HEK293 (cell line): ENCODE measurements at regions not wholly inside any gene's neighbourhood (a gene's known extent, or its start where the extent isn't known, plus 50 kb on each side); places are given as distances from the start of the nearest gene placed in this dataset.

Experiments used
- CTCF ChIA-PET: fragments of 350-600 bp; formaldehyde crosslinking; extraction: SDS; loops from one replicate; lab custom pipeline; 2021; ENCODE audit warnings: antibody characterized with exemption; lab: Yijun Ruan, JAX
- POLR2A ChIA-PET: fragments of 300-600 bp; formaldehyde crosslinking; extraction: SDS; loops from one replicate; lab custom pipeline; 2020; ENCODE audit warnings: antibody characterized with exemption, inconsistent platforms; lab: Yijun Ruan, JAX
- H3K27ac ChIP-seq: fragments of 200-500 bp; sonication (Bioruptor generic); 2 replicates; pipeline ENCODE4 v1.5.1; 2014; ENCODE audit warnings: low read depth, low read length, control low read depth, inconsistent platforms; ENCODE audit errors: extremely low read depth
- H3K36me3 ChIP-seq, 2 experiments: fragments of 200-500 bp in 1 of 2; sonication (Bioruptor generic) in 1 of 2; 1 replicate in 1 of 2; 2 replicates in 1 of 2; pipeline ENCODE4 v1.5.1; 2014 to 2017; ENCODE audit warnings: inconsistent platforms in 2 of 2, low read length in 2 of 2; ENCODE audit not compliant: control insufficient read depth in 2 of 2, insufficient read depth in 1 of 2
- H3K4me1 ChIP-seq: fragments of 200-500 bp; sonication (Bioruptor generic); 2 replicates; pipeline ENCODE4 v1.5.1; 2014; ENCODE audit warnings: mild to moderate bottlenecking, low read length, inconsistent platforms; ENCODE audit not compliant: control insufficient read depth, insufficient read depth
- H3K4me3 ChIP-seq: 2 replicates; pipeline ENCODE4 v1.5.1; 2011; ENCODE audit warnings: low read depth, mild to moderate bottlenecking, control low read depth, low read length, moderate library complexity
- H3K9me3 ChIP-seq: fragments of 200-500 bp; sonication (Bioruptor generic); 2 replicates; pipeline ENCODE4 v1.5.1; 2014; ENCODE audit warnings: low read depth, low read length, inconsistent platforms; ENCODE audit not compliant: control insufficient read depth, insufficient read depth
- MYNN ChIP-seq: fragments of 450-650 bp; formaldehyde crosslinking; IDR thresholded peaks from 2 replicates; pipeline ENCODE4 v1.5.1; 2016; ENCODE audit warnings: missing biosample characterization, missing genetic modification characterization, borderline replicate concordance
- PRDM6 ChIP-seq: fragments of 450-650 bp; formaldehyde crosslinking; IDR thresholded peaks from 2 replicates; pipeline ENCODE4 v1.5.1; 2017; ENCODE audit warnings: missing biosample characterization, missing genetic modification characterization
- SETDB1 ChIP-seq: IDR thresholded peaks from one replicate; pipeline ENCODE4 v1.6.1; 2017; ENCODE audit warnings: mild to moderate bottlenecking, low read length, moderate library complexity, mixed read lengths; ENCODE audit not compliant: insufficient read length
- TSHZ1 ChIP-seq: fragments of 450-650 bp; formaldehyde crosslinking; IDR thresholded peaks from 2 replicates; pipeline ENCODE4 v1.5.1; 2016; ENCODE audit warnings: missing biosample characterization, missing genetic modification characterization, borderline replicate concordance
- WT1 ChIP-seq: fragments of 450-650 bp; formaldehyde crosslinking; IDR thresholded peaks from 2 replicates; pipeline ENCODE4 v1.5.1; 2016; ENCODE audit warnings: missing biosample characterization, missing genetic modification characterization
- ZBTB21 ChIP-seq: fragments of 450-650 bp; formaldehyde crosslinking; IDR thresholded peaks from 2 replicates; pipeline ENCODE4 v1.5.1; 2017; ENCODE audit warnings: missing biosample characterization, missing genetic modification characterization
- ZBTB44 ChIP-seq: fragments of 450-650 bp; IDR thresholded peaks from 2 replicates; pipeline ENCODE4 v1.5.1; 2018; ENCODE audit warnings: missing biosample characterization, mild to moderate bottlenecking, missing genetic modification characterization
- ZBTB48 ChIP-seq: fragments of 450-650 bp; formaldehyde crosslinking; IDR thresholded peaks from 2 replicates; pipeline ENCODE4 v1.5.1; 2016; ENCODE audit warnings: missing biosample characterization, missing genetic modification characterization
- ZNF10 ChIP-seq: fragments of 450-650 bp; formaldehyde crosslinking; IDR thresholded peaks from 2 replicates; pipeline ENCODE4 v1.5.1; 2017; ENCODE audit warnings: missing biosample characterization, missing genetic modification characterization
- ZNF121 ChIP-seq: fragments of 450-650 bp; formaldehyde crosslinking; IDR thresholded peaks from 2 replicates; pipeline ENCODE4 v1.5.1; 2016; ENCODE audit warnings: missing biosample characterization, missing genetic modification characterization
- ZNF214 ChIP-seq: fragments of 450-650 bp; formaldehyde crosslinking; IDR thresholded peaks from 2 replicates; pipeline ENCODE4 v1.5.1; 2017; ENCODE audit warnings: missing biosample characterization, mild to moderate bottlenecking, missing genetic modification characterization, borderline replicate concordance
- ZNF292 ChIP-seq: fragments of 450-650 bp; formaldehyde crosslinking; IDR thresholded peaks from 2 replicates; pipeline ENCODE4 v1.5.1; 2016; ENCODE audit warnings: low read depth, missing biosample characterization, missing genetic modification characterization, borderline replicate concordance
- ZNF341 ChIP-seq: fragments of 450-650 bp; formaldehyde crosslinking; IDR thresholded peaks from 2 replicates; pipeline ENCODE4; 2016; ENCODE audit warnings: low read depth, missing biosample characterization, missing genetic modification characterization
- ZNF354C ChIP-seq: fragments of 450-650 bp; formaldehyde crosslinking; IDR thresholded peaks from 2 replicates; pipeline ENCODE4 v1.5.1; 2016; ENCODE audit warnings: missing biosample characterization, missing genetic modification characterization, low read depth, borderline replicate concordance
- ZNF391 ChIP-seq: fragments of 450-650 bp; formaldehyde crosslinking; IDR thresholded peaks from 2 replicates; pipeline ENCODE4 v1.5.1; 2016; ENCODE audit warnings: low read depth, missing biosample characterization, missing genetic modification characterization, borderline replicate concordance
- ZNF555 ChIP-seq: fragments of 450-650 bp; formaldehyde crosslinking; conservative IDR thresholded peaks from 2 replicates; pipeline ENCODE4 v1.5.1; 2017; ENCODE audit warnings: missing biosample characterization, mild to moderate bottlenecking, missing genetic modification characterization, inconsistent platforms
- ZNF621 ChIP-seq: fragments of 450-650 bp; formaldehyde crosslinking; IDR thresholded peaks from 2 replicates; pipeline ENCODE4 v1.5.1; 2017; ENCODE audit warnings: missing biosample characterization, missing genetic modification characterization
- ZNF629 ChIP-seq: fragments of 450-650 bp; formaldehyde crosslinking; IDR thresholded peaks from 2 replicates; pipeline ENCODE4 v1.5.1; 2017; ENCODE audit warnings: missing biosample characterization, missing genetic modification characterization
- ZNF76 ChIP-seq: fragments of 450-650 bp; formaldehyde crosslinking; IDR thresholded peaks from 2 replicates; pipeline ENCODE4; 2016; ENCODE audit warnings: low read depth, missing biosample characterization, missing genetic modification characterization, borderline replicate concordance
- ZNF837 ChIP-seq: fragments of 450-650 bp; formaldehyde crosslinking; IDR thresholded peaks from 2 replicates; pipeline ENCODE4 v1.5.1; 2016; ENCODE audit warnings: missing biosample characterization, missing genetic modification characterization

GRCh38 chr6:90663106-90663505, 76.2 kb upstream of the MAP3K7 start:
- Histone ChIP-seq H3K9me3 (no peaks in the 10 kb centered on the region), H3K36me3 (no peaks in the 10 kb centered on the region), H3K27ac (no peak overlapping the region), H3K4me1 (peaks cover 3% of the 10 kb centered on the region; the same call in 1 of the 2 replicates), H3K4me3 (no peak overlapping the region)
- TF ChIP-seq SETDB1 (peak; percentile 81), ZNF391 (no peak)
- POLR2A ChIA-PET: no interaction called here
- CTCF ChIA-PET: interaction anchor here (0.6 kb wide), 1 partner anchor 53 kb away, joined by 5 read pairs; no protein-coding TSS in a partner anchor

- Histone ChIP-seq H3K27ac (no peak overlapping the region), H3K4me3 (no peak overlapping the region), H3K4me1 (peaks cover 10% of the 10 kb centered on the region; the same call in 1 of the 2 replicates), H3K36me3 (no peaks in the 10 kb centered on the region), H3K9me3 (no peaks in the 10 kb centered on the region)
- CTCF ChIA-PET: no interaction called here
- TF ChIP-seq ZNF621 (tag by site-specific recombination): no peak
- no peak for TF ChIP-seq ZNF76
- TF ChIP-seq ZNF555 (tag by site-specific recombination): no peak
- no peak for TF ChIP-seq ZBTB21 (tag by site-specific recombination)
- no peak for TF ChIP-seq ZNF10 (tag by site-specific recombination)
- TF ChIP-seq ZNF214: no peak
- TF ChIP-seq ZNF292 (tag by site-specific recombination): no peak
- TF ChIP-seq TSHZ1 (tag by site-specific recombination): no peak
- no peak for TF ChIP-seq ZNF341
- TF ChIP-seq ZNF837: no peak
- TF ChIP-seq ZNF121 (tag by site-specific recombination): no peak
- TF ChIP-seq ZNF354C (tag by site-specific recombination): no peak
- no peak for TF ChIP-seq ZBTB48 (tag by site-specific recombination)
- no peak for TF ChIP-seq ZNF629 (tag by site-specific recombination)
- POLR2A ChIA-PET: no interaction called here
These were observed 74.1 kb upstream of the MAP3K7 start for GRCh38 chr6:90660931-90661330.

GRCh38 chr6:90658497-90658896, 71.6 kb upstream of the MAP3K7 start:
- CTCF ChIA-PET: no interaction called here
- Histone ChIP-seq H3K27ac (no peak overlapping the region), H3K9me3 (no peaks in the 10 kb centered on the region), H3K4me1 (peaks cover 10% of the 10 kb centered on the region; the same call in 1 of the 2 replicates), H3K4me3 (no peak overlapping the region), H3K36me3 (no peaks in the 10 kb centered on the region)
- POLR2A ChIA-PET: no interaction called here
- TF ChIP-seq PRDM6 (tag by site-specific recombination) (peak; percentile 96), MYNN (tag by site-specific recombination) (no peak), ZBTB44 (tag by site-specific recombination) (peak; percentile 77), WT1 (tag by site-specific recombination) (peak; percentile 46; the same call in 1 of the 2 replicates)
